ENCODE measurements at regions not wholly inside any gene's neighbourhood (a gene's known extent, or its start where the extent isn't known, plus 50 kb on each side); places are given as distances from the start of the nearest gene placed in this dataset.

DNA sequence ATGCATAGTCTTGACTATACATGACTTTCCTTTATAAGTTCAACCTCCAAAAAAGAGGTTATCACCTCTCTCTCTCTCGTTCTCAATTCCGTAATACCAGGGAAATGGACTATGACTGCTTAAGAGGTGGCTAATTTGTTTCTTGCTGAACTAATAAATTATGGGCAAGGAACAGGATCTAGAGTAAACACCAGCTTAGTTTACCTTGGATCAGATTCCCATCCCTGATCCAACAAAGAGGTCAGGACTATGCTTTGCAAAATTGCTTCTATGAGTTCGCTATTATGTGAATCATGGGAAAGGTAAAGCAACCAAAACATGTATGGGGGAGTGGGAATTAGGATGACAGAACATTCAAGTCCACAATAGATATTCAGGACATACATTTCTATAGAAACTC, 630.7 kb downstream of the HACE1 start:
- DNase-seq (ENCODE audit: low read depth in 2 of 3, low spot score in 1 of 3), result no peak

DNA sequence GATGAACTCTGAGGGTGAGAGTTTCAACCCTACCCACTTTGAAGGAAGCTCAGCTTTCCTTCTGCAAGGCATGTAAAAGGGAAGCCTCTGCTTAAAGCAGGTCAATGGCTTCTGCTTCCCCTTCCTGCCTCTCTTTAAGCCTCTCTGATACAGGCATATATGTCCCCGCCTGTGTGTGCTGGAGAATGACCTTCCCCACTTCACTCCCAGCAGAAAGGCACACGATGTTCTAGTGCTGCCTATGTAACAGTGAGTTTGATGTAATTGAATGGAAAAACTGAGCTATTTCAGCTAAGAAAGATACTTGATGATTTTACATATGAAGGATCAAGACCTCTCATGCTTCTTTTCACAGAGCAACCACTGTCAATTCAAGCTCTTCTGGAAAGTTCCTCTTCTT, 632.2 kb downstream of the HACE1 start:
- no peak for DNase-seq (ENCODE audit: low read depth in 2 of 3, low spot score in 1 of 3)

- no peak for DNase-seq (ENCODE audit: low read depth in 2 of 3, low spot score in 1 of 3)
Observed at GRCh38 chr6:104226790-104227446, 632.8 kb downstream of the HACE1 start.

- no peak for DNase-seq (ENCODE audit: low read depth in 2 of 3, low spot score in 1 of 3)
Observed at GRCh38 chr6:104218116-104218515, 641.6 kb downstream of the HACE1 start.

GRCh38 chr6:104214901-104215300, 644.8 kb downstream of the HACE1 start:
- DNase-seq (ENCODE audit: low read depth in 2 of 3, low spot score in 1 of 3), result no peak

DNA sequence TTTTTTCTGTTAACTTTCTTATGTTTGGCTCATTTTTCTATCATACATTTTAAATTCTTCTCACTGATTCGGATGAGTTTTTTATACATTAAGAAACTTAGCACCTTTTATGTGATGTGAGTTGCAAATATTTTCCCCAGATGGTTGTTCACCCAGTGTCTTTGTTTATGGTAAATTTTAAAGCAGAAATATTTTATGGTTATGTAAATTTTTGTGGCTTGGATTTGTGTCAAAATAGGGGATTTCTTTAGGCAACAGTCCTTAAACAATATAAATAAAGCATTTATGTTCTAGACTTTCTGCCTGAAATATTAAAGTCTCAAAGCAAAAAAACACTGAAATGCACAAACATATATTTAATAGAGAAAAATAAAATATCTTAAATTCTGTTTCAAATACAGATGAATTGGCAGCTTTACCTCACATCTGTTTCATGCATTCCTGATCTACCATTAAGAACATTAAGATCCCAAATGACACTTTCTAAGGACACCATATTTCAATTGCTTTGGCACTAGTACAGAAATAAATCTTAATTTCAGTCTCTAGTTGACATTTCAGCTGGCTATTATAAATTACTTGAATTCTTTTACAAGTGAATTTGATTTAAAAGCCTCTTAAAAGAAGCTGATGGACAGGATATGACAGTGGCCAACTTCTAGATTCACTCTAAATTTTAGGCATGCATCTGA, 646.6 kb downstream of the HACE1 start:
- no peak for DNase-seq (ENCODE audit: low read depth in 2 of 3, low spot score in 1 of 3)

DNA sequence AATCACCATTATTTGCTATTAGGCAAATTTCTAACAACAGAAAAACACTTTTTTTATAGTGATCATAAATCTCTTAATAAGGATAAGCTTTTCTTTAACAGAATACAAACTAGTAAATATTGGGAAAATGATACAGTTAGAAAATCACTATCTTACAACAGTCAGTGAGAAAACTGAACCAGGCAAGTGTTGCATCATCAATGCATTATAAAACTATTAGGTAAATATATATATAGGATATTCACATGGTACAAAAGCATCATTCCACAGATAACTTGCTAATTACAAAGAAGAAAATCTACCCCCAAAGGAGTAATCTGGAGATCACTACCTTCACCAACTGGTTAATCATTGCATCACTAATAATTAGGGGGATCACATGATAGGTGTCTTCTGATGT, 652.1 kb downstream of the HACE1 start:
- DNase-seq (ENCODE audit: low read depth in 2 of 3, low spot score in 1 of 3), result no peak

DNA sequence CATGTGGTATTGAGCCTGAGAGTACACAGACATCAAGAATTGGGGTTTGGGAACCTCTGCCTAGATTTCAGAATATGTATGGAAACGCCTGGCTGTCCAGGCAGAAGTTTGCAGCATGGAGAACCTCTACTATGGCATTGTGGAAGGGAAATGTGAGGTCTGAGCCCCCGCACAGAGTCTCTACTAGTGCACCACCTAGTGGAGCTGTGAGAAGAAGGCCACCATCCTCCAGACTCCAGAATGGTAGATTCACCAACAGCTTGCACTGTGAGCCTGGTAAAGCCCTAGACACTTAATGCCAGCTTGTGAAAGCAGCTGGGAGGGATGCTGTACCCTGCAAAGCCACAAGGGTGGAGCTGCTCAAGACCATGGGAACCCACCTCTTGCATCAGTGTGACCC, 658.2 kb downstream of the HACE1 start:
- DNase-seq (ENCODE audit: low read depth in 2 of 3, low spot score in 1 of 3), result no peak

DNA sequence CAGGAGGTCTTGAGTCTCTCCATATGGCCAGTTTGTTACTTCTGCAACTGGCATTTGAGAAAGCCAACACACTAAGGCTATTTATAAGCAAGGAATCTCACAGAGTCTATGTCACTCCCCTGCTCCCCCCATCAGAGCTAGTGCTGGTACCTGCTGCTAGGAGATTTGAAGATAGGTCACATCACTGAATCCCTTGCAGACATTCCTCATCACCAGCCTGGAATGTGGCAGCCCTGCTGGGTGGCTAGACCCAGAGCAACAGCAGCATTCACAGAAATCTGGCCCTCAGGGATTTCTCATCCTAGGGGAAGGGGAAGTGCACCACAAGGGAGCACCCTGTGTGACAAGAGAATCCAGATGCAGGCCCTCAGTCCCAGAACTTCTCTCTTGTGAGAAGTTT, 672.1 kb downstream of the HACE1 start:
- no peak for DNase-seq (ENCODE audit: low read depth in 2 of 3, low spot score in 1 of 3)

- DNase-seq (ENCODE audit: low read depth in 2 of 3, low spot score in 1 of 3), result no peak
Observed at GRCh38 chr6:104186831-104187230, 672.9 kb downstream of the HACE1 start.

DNA sequence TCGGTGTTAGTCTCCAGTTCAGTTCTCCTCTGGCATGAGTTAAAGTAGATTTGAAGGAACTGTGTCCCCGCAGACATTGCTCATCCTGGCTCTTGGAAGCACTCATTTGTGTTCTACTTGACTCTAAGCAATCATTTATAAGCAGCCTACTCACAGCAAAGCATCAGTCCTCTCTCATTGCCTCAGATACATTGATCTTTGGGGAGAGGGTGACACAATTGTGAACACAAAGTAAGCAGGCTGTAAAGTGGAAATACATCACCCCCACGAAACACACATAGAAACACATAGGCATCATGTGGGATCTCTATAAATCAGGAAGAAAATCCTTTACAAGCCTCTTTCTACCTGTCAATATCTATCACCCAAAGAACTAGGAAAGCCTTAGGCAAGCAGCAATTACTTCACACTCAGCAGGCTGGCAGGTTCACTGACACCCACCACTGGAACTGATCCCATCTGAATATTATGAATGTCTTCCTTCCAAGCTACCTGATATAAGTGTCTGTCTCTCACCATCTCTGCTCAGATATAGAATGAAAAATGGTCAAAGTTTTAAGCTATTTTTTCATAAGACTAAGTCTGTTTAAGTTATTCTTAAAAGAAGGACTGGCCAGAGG, 675.8 kb downstream of the HACE1 start:
- DNase-seq (ENCODE audit: low read depth in 2 of 3, low spot score in 1 of 3), result no peak

- DNase-seq (ENCODE audit: low read depth in 2 of 3, low spot score in 1 of 3), result no peak
Observed at GRCh38 chr6:104182811-104183210, 676.9 kb downstream of the HACE1 start.

GRCh38 chr6:104173668-104174067, 686.1 kb downstream of the HACE1 start:
- DNase-seq (ENCODE audit: low read depth in 2 of 3, low spot score in 1 of 3), result no peak

- DNase-seq (ENCODE audit: low read depth in 2 of 3, low spot score in 1 of 3), result no peak
Observed at GRCh38 chr6:104170401-104170800, 689.3 kb downstream of the HACE1 start.

GRCh38 chr6:104166055-104166668, 693.6 kb downstream of the HACE1 start:
- no peak for DNase-seq (ENCODE audit: low read depth in 2 of 3, low spot score in 1 of 3)

DNA sequence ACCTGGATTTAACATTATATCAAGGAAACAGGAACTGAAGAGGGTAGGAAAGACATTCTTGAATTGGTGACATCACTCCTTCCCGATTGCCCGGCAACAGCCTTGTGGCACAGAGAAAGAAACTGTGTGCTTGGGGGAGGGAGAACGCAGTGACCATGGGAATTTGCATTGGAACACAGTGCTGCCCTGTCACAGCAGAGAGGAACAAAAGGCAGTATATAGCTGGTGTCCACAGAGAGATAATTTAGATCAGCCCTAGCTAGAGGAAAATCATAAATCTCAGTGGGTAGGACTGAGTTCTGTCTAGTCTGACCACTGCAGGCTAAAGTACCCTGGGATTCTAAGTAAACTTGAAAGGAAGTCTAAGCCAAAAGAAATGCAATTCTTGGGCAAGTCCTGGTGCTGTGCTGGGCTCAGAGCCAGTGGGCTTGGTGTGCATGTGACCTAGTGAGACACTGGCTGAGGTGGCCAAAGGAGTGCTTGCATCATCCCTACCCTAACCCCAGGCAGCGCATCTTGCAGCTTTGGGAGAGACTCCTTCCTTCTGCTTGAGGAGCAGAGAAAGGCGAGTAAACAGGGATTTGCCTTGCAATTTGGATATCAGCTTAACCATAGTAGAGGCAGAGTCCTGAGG, 697.6 kb downstream of the HACE1 start:
- no peak for DNase-seq (ENCODE audit: low read depth in 2 of 3, low spot score in 1 of 3)

DNA sequence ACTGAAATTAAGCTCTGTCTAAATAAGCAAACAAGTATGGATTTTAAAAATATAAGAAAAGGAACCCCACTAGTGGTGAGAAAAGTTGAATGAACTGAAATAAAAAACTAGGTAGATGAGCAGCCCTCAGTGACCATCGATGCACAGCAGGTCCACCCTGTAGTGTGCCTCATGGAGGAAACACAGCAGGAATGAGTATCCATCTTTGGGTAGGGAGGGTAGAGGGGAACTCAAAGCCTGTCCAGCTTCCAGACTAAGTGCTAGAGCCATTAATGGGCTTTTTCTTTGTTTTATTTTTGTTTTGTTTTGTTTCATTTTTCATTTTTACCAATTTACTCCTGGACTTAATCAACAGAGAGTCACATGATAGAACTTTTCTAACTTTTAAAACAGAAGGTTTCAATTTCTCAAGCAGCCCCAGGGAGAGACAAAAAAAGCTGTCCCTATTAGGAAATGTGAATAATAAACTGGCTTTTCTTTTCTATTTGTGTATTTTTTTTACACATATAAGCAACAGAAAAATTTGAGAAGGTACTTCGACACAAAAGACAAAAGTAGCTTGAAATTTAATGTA, 700.6 kb downstream of the HACE1 start:
- no peak for DNase-seq (ENCODE audit: low read depth in 2 of 3, low spot score in 1 of 3)

- DNase-seq (ENCODE audit: low read depth in 2 of 3, low spot score in 1 of 3), result no peak
Observed at GRCh38 chr6:104143757-104144156, 716.0 kb downstream of the HACE1 start.

DNA sequence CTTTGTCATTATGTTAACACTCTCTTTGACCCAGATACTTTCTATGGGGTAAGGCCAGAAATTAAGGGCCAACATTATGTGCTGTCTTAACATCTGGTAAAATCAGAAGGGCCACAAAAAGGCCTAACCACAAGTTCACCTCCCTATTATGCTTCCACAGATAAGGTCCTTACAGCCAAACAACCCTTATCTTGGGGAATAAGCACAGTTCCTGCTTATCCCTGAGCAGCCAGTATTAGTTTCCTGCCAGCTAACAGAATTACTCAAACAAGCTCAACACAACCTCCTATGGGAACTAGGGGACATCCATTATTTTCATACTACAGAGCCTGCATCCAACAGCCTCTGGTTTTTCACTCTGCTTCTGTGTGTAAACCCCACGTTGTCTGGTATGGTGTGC, 724.8 kb downstream of the HACE1 start:
- no peak for DNase-seq (ENCODE audit: low read depth in 2 of 3, low spot score in 1 of 3)

DNA sequence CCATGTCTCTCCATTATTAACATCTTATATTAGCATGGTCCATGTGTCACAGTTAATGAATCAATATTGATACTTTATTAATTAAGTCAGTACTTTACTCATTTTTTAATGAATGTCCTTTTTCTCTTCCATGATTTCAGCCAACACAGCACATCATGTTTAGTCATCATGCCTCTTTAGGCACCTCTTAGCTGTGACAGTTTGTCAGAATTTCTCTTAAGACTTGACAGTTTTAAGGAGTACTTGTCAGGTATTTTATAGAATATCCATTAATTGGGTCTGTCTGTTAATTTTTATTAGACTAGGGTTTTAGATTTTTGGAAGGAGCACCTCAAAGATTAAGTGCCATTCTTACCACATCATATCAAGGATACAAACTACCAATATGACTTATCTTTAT, 729.4 kb downstream of the HACE1 start:
- DNase-seq (ENCODE audit: low read depth in 2 of 3, low spot score in 1 of 3), result no peak

DNA sequence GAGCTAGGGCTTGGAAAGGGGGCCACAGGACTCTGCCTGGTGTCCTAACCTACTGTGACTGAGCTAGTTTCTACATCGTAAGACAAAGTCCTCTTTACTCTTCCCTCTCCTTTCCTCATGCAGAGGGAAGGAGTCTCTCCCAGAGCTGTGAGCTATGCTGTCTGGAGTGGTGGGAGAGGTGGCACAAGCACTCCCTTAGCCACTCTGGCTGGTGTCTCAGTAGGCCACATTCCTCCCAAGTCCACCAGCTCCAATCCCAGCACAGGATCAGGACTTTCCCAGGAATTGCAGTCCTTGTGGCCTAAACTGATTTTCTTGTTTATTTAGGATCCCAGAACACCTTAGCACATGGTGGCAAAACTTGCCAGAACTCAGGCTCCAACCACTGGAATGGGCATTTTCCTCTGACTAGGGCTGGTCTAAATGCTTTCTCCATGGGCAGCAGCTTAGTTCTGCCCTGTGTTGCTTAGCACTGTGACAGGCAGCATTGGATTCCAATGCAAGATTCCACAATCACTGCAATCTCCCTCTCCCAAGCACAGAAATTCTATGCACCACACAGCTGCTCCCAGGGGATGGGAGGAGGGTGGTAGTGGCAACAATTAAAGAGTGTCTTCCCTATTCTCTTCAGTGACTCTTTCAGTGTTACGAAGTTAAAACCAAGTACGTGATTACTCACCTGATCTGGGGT, 733.3 kb downstream of the HACE1 start:
- DNase-seq (ENCODE audit: low read depth in 2 of 3, low spot score in 1 of 3), result no peak

All from stimulated activated CD4-positive, alpha-beta T cell treated with anti-CD3 and anti-CD28 coated beads, Interleukin-12 subunit alpha, Interleukin-12 subunit beta, amount 100 ng/mL, for 48 hours (primary cell).